ENCODE measurements at regions not wholly inside any gene's neighbourhood (a gene's known extent, or its start where the extent isn't known, plus 50 kb on each side); places are given as distances from the start of the nearest gene placed in this dataset.

- DNase-seq = no peak
Measured at GRCh38 chr22:49426098-49426497, 401.6 kb downstream of the BRD1 start.

GRCh38 chr22:49425356-49425755 is 402.3 kb downstream of the BRD1 start:
- DNase-seq = no peak

- no peak for DNase-seq
Measured at GRCh38 chr22:49424893-49425270, 402.8 kb downstream of the BRD1 start.

DNA sequence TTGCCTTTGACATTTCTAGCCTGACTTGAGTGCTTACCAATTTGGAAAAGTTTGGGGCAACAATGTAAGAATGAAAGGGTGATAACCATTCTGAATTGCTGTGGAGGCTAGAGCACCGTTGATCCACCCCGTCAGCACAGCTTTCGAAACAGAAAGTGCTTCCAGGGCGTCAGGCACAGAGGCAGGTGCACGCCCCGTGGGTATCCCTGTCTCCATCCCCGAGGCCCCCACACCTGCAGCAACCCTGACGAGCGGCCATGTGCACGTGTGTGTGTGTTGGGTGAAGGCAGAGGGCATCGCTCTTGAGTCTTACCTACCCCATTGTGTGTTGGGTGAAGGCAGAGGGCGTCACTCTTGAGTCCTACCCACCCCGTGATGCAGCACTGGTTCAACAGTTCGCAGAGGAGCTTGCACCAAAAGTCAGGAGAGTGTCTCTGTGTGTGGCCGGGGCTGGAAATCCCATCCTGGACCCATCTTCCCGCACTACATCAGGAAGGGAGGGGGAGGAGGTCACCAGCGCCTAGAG is 404.5 kb downstream of the BRD1 start:
- no peak for DNase-seq

GRCh38 chr22:49422701-49423100 is 405.0 kb downstream of the BRD1 start:
- no peak for DNase-seq

DNA sequence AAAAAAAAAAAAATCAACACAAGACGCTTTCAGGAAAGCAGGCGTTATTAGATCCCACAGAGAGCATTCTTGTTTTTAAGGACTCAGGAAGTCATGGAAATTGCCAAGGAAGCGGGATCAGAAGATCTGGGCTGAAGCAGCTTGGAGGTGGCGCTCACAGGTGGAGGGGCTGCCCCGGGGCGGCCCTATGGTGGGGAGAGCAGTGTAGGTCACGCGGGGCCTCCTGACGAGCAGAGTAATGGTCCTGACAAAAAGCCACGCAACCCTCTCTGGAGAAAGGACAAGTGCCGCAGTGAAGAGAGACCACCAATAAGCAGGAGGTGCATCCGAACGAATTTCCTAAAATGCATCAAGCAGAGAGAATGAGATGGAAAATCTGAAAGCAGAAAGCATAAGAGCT is 407.0 kb downstream of the BRD1 start:
- no peak for DNase-seq

DNA sequence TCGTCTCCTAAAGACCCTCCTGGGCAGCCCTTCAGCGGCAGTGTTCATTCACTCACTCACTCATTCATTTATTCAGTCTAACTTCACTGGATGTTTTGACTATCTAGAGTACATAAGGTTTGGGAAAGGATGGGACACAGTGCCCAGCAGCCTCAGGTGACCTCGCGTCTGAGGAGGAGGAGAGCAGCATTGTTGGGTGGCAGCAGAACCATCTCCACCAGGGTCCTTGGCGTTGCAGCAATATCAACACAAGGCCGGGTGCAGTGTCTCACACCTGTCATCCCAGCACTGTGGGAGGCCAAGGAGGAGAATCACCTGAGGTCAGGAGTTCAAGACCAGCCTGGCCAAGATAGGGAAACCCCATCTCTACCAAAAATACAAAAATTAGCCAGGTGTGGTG is 408.0 kb downstream of the BRD1 start:
- no peak for DNase-seq

DNA sequence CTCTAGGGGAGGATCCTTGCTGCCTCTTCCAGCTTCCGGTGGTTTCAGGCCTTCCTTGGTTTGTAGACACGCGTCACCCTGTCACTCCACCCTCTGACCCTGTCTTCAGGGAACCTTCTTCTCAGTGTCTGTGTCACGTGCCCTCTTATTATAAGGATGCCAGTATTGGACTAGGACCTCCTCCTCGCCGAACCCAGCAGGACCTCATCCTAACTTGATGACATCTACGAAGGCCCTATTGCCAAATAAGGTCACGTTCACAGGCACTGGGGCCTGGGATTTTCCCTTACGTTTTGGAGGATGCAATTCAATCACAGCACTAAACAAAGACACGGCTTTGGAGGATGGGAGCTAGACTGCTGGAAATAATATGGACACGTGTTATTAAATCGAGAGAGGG is 408.7 kb downstream of the BRD1 start:
- DNase-seq = no peak

DNA sequence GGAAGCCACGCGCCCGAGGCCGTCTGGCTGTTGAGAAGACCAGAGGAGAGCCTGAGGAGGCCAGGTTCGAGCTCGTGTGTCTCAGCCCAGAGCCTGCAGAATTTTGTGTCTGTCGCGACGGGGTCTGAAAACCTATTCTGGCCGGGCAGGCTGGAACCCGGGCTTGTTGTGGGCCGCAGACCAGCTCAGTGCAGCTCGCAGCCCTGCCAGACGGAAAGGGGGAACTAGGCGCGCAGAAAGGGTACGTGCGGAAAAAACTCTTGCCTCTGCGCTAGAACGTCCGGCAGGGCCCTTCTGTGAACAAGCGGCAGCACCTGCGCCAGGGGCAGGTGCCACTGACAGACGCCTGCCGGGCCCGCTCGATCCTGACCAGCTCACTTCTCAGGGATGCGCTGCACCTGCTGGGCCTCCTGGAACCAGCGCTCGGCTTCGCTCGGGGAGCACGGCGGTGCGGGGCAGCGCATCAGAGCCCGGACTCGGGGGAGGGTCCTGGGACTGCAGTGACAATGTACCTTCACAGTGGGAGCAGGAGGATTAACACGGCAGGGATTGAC is 409.3 kb downstream of the BRD1 start:
- no peak for DNase-seq

- no peak for DNase-seq
Measured at GRCh38 chr22:49417833-49418232, 409.8 kb downstream of the BRD1 start.

DNA sequence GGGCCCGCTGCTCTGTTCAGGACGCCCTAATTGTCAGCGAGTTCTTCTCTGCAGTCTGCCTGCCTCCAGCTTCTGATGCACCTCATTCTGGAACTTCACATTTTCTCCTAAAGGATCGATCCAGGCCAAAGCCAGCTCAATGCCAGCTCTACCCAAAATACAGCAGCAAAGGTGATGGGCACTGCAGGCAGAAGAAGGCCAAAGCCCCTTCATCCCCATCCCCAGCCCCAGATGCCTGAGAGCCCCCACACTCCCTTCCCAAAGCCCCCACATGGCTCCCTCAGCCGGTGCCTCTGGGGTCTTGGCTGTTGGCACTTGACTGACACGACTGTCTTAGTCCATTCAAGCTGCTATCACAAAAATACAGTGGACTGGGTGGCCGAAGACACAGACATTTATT is 410.3 kb downstream of the BRD1 start:
- DNase-seq = no peak

DNA sequence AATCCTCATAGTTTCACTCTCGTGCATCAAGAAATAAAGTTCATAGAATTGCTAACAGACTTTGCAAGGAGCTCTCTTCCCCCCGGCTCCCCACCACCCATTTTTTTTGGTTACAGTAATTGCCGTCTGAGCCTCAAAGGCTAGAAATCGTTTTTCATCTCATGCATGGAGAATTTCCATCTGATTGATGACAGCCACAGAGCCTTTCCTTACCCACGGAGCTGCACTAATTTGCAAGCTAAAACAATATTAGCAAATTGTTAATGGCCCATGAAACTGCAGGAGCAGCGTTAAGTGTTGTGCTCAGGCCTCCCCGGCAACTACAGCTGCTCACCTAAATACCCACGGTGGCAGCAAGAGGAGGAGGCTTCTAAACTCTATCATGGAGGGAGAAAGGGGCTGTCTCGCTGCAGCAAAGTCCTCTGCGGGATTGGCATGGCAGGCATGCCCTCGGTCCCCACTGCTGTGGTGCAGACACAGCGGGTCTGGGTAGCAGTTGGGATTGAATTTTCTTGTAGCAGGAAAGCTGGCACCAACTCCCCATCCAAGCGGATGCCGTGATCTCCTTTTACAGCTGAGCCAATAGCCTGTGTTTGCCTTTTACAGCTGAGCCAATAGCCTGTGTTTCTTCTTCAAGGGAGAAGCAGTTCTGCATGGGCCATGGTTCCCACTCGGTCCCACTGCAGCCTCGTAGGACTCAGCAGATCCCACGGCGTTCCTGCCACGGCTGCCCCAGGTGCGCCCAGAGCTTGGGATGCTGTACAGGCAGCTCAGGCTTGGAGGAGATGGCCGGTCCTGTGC is 412.3 kb downstream of the BRD1 start:
- no peak for DNase-seq

DNA sequence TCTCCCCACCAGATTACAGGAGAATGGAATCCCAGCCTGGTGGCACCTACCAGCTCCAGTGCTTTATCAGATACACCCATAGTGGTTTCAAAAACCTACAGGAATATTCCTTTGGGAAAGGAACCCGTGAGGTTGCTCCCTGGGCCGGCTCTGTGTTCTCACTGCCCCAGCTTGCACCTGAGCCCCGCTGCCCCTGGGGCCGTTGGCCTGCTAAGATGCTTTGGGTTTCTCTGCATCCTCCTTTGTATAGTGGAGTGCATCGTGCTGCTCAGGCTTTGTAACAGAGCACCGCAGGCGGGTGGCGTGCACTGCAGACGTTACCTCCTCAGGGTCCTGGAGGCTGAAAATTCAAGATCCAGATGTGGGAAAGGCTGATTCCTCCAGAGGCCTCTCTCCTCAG is 414.1 kb downstream of the BRD1 start:
- no peak for DNase-seq

GRCh38 chr22:49413146-49413545 is 414.5 kb downstream of the BRD1 start:
- DNase-seq = no peak

DNA sequence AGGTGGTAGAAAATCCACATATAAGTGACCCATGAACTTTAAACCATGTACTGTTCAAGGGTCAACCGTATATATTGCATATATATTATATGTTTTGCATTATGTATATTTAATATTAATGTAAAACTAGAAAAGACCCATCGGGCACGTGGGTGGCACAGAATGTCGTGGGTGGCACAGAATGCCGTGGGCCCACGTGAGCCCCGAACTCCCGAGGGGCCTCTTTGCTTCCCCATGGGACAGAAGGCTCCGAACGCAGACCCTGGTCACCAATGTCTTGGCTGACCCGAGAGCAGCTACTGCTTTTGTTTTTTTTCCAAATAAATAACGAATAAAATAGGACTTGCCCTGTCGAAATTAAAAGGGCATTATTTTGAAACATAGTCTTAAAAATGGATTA is 415.4 kb downstream of the BRD1 start:
- no peak for DNase-seq

GRCh38 chr22:49411236-49411635 is 416.4 kb downstream of the BRD1 start:
- DNase-seq = no peak

DNA sequence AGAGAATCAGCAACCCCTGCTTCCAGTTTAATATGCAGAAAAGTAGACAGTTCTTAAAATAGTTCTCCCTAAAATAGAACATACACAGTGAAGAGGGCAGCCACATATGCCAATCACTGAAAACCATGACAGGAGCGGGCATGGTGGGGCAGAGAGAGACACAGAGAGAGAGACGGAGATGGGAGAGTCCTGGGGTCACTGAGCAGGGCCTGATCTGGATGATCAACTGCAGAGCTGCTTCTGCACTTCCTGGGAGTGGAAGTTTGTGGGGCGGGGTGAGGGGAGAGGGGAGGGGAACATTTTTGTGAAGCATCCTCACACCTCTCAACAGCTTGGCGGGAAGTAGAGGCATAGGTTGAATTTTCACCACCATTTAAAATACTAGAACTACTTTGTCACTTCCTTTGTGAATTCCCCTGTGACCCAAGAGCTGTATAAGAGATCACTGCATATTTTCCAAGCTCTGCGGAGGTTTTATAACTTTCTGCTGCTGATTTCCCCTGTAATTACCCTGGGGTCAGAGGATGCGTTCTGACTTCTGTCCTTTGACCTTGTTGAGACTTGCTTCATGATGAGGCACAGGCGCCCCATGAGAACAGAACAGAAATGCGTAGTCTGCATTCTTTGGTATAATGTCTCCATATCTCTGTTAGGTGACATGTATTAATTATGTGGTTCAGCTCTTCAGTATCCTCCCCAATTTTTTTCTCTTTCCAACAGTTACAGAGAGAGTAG is 419.4 kb downstream of the BRD1 start:
- no peak for DNase-seq

DNA sequence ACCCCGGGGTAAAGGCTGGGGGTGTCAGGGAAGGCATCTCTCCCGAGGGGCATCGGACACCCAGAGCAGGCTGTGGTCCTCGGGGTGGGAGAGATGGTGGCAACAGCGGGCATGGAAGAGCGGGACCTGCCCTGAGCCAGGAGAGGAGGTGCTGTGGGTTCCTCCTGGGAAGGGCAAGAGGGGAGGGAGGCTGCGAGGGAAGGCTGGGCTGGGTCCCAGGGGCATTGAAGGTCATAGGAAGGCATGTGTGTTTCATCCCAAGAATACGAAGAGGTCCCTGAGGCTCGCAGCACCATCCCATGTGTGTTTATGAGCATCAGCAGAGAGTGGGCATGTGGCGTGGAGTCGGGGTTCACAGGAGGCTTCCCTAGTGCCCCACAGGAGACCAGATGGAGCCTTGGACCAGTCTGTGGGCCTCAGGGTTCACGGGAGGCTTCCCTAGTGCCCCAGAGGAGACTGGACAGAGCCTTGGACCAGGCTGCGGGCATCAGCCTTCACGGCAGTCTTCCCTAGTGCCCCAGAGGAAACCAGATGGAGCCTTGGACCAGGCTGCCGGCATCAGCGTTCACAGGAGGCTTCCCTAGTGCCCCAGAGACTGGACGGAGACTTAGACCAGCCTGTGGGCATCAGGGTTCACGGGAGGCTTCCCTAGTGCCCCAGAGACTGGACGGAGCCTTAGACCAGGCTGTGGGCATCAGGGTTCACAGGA is 420.6 kb downstream of the BRD1 start:
- DNase-seq = no peak

DNA sequence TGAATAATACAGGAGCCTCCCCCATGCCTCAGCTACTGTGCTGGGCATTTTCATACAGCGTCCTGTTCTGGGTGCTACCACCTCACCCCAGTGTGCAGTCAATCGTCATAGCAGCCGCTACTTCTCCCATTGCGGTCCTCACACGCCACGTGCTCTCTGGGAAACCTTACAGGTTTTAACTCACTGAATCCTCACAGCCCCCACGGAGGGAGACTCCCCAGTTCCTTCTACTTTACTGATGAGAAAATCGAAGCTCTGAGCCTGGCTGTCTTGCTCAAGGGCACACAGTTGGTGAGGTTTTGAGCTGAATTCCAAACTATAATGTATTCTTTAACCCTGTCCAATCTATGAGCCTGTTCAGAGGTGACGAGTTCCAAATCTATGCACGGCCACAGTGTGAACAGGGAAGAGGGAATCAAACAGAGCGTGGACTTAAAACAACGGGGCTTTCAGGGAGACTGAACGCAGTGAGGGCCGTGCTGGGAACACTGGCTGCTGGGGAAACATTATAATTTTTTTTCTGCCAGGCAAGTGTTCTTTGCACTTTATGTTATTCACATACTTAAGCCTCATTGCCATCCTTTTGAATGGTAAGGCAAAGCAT is 421.5 kb downstream of the BRD1 start:
- DNase-seq = no peak

DNA sequence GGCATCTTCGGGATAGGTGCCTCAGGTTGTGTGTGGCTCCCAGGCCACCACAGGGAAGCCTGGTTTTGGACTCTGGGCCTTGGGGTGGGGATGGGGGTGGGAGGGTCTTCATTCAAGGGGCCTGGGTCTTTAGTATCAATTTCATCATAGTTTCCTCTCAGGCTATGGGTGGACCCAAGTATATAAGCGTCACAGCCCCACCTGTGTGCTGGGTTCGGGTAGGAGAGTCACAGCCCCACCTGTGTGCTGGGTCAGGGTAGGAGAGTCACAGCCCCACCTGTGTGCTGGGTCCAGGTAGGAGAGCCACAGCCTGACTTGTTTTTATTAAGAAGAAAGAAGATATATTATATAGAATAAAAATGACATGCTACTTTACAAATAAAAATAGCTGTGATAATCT is 422.1 kb downstream of the BRD1 start:
- DNase-seq = no peak

- no peak for DNase-seq
Measured at GRCh38 chr22:49404576-49405241, 423.0 kb downstream of the BRD1 start.

DNA sequence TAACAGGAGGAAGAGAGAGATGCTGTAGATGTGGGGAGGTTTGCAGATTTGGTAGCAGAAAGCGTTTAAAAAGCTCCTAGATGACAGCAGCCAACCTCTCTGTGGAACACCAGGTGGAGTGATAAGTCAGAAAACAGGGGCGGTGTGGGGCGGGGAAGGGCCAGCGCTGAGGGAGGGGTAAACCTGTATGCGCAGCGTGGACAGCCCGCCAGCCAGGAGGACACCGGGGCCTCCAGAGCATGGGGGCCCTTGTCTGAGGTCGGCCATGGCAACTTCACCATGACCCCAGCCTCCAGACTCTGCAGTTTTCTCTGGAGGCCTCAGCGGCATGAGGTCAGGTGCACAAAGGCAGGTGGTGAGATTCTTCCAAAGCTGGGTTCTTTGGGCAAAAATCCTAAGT is 423.7 kb downstream of the BRD1 start:
- DNase-seq = no peak

All from stimulated activated CD4-positive, alpha-beta T cell treated with anti-CD3 and anti-CD28 coated beads, Interleukin-4, amount 100 ng/mL, for 24 hours (primary cell).